ENCODE measurements at regions not wholly inside any gene's neighbourhood (a gene's known extent, or its start where the extent isn't known, plus 50 kb on each side); places are given as distances from the start of the nearest gene placed in this dataset.
A peak's percentile ranks its signal among the peaks of the same experiment; 100 is the strongest.

DNA sequence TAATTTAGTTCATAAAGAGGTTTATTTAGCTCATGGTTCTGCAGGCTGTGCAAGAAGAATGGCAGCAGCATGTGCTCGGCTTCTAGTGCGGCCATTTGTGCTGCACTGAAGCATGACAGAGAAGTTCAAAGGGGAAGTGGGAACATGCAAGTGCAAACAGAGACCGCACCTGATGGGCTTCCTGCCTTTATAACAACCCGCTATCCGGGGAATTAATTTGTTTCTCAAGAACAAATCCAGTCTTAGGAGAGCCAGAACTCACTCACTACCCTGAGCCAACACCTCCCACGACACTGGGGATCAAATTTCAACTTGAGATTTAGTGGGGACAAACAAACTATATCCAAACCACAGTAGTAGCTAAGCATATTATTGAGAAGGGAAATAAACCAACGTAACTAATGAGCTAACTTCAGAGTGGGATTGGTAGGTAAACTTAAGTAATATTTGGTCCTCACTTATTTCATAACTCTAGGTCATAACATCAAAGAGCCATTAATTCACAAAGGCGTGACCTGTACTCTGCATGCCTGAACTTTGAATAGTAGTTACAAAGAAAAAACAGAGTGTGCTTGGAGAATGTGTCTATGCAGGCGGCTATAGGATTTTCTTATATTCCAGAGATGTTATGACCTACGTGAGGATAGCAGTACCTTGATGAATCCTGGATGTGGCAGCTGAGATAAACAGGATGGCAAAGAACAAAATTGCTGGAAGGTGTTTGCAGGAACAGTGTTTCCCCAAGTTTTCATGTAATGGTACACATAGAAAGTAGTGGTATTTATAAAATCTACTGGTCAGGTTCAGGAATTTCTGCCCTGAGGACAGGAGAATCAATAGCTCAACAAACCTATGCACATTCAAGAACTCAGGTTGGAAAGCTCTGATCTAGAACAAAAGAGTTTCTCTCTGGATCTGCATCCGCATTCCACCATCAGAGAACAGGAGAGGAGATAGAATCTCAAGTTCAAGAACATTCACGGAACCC, 845.9 kb upstream of the ID2 start:
- TF ChIP-seq POLR2A (IDR thresholded peaks at IDR 0.05; ENCODE audit: low read depth, low read length), result no peak
- TF ChIP-seq POLR2AphosphoS5 (IDR thresholded peaks at IDR 0.05; ENCODE audit: low read depth, low read length), result no peak
- TF ChIP-seq SPI1 (IDR thresholded peaks at IDR 0.05; ENCODE audit: low read depth, low read length), result peak; percentile 94
- TF ChIP-seq TAF1 (IDR thresholded peaks at IDR 0.05; ENCODE audit: low read depth, low read length), result no peak
- no peak for TF ChIP-seq POU2F2 (IDR thresholded peaks at IDR 0.05; ENCODE audit: low read depth, low read length)

Data from GM12891 (cell line).